ENCODE measurements at regions not wholly inside any gene's neighbourhood (a gene's known extent, or its start where the extent isn't known, plus 50 kb on each side); places are given as distances from the start of the nearest gene placed in this dataset.

GRCh38 chr6:6497541-6497940, 91.0 kb upstream of the LY86 start:
- TF ChIP-seq CTCF (IDR thresholded peaks at IDR 0.05; ENCODE audit: partially characterized antibody, unreplicated experiment), result no peak
- Mint-ChIP-seq H3K4me1 (ENCODE audit: low read depth, unreplicated experiment) (no peaks in the 10 kb centered on the region), H3K4me3 (ENCODE audit: unreplicated experiment) (no peak overlapping the region), H3K36me3 (ENCODE audit: unreplicated experiment) (no peaks in the 10 kb centered on the region), H3K27me3 (ENCODE audit: unreplicated experiment) (no peaks in the 10 kb centered on the region), H3K9me3 (ENCODE audit: unreplicated experiment) (peaks cover 2% of the 10 kb centered on the region), H3K27ac (ENCODE audit: unreplicated experiment) (no peak overlapping the region)
- DNase-seq, result no peak

GRCh38 chr6:6497976-6498375, 90.5 kb upstream of the LY86 start:
- Mint-ChIP-seq H3K9me3 (ENCODE audit: unreplicated experiment) (peaks cover 2% of the 10 kb centered on the region), H3K4me3 (ENCODE audit: unreplicated experiment) (no peak overlapping the region), H3K36me3 (ENCODE audit: unreplicated experiment) (no peaks in the 10 kb centered on the region), H3K27me3 (ENCODE audit: unreplicated experiment) (no peaks in the 10 kb centered on the region), H3K4me1 (ENCODE audit: low read depth, unreplicated experiment) (no peaks in the 10 kb centered on the region), H3K27ac (ENCODE audit: unreplicated experiment) (no peak overlapping the region)
- DNase-seq, result no peak
- TF ChIP-seq CTCF (IDR thresholded peaks at IDR 0.05; ENCODE audit: partially characterized antibody, unreplicated experiment), result no peak

DNA sequence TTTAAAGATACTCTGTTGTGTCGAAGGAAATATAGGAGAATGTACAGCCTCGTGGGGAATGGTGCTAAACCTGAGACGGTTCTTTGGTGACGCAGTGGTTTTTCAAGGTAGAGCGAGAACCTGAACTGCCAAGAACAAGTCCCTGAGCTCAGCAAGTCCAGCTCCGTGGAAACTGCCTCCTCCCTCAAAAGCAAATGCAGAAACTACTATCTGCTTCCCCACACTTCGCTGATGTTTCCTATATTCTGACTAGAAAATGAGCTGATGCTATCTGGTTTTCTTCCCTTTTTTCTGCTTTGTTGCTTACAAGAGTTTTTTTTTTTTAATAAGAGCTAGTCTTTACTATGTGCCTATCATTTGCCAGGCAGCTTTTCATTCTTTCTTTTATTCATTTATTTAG, 85.3 kb upstream of the LY86 start:
- Mint-ChIP-seq H3K9me3 (ENCODE audit: unreplicated experiment) (no peaks in the 10 kb centered on the region), H3K27ac (ENCODE audit: unreplicated experiment) (no peak overlapping the region), H3K27me3 (ENCODE audit: unreplicated experiment) (peaks cover 2% of the 10 kb centered on the region), H3K4me1 (ENCODE audit: low read depth, unreplicated experiment) (no peaks in the 10 kb centered on the region), H3K36me3 (ENCODE audit: unreplicated experiment) (no peaks in the 10 kb centered on the region), H3K4me3 (ENCODE audit: unreplicated experiment) (no peak overlapping the region)
- TF ChIP-seq CTCF (IDR thresholded peaks at IDR 0.05; ENCODE audit: partially characterized antibody, unreplicated experiment), result no peak
- no peak for DNase-seq

DNA sequence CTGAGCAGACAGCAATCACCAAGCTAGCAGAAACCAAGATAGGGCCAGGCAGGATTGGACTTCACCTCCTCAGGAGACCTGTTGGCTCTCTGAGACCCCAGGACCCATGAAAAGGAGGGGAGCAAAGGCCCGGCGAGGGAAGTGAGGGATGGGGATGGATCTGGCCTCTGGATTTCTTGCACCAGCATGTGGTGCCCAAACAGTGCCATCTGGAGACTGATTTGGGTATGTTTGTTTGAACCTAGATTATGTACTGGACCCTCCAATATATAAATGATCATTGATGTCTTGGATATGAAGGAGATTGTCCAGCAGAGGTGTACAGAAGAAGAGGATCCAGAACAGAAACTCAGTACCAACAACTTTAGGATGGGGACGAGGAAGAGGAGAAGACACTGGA, 83.4 kb upstream of the LY86 start:
- no peaks in the 10 kb centered on the region for H3K4me1 Mint-ChIP-seq (ENCODE audit: low read depth, unreplicated experiment)
- DNase-seq, result no peak
- peaks cover 2% of the 10 kb centered on the region for H3K27me3 Mint-ChIP-seq (ENCODE audit: unreplicated experiment)
- TF ChIP-seq CTCF (IDR thresholded peaks at IDR 0.05; ENCODE audit: partially characterized antibody, unreplicated experiment), result no peak
- no peak overlapping the region for H3K27ac Mint-ChIP-seq (ENCODE audit: unreplicated experiment)
- H3K36me3 Mint-ChIP-seq (ENCODE audit: unreplicated experiment), result no peaks in the 10 kb centered on the region
- no peaks in the 10 kb centered on the region for H3K9me3 Mint-ChIP-seq (ENCODE audit: unreplicated experiment)
- H3K4me3 Mint-ChIP-seq (ENCODE audit: unreplicated experiment), result no peak overlapping the region

DNA sequence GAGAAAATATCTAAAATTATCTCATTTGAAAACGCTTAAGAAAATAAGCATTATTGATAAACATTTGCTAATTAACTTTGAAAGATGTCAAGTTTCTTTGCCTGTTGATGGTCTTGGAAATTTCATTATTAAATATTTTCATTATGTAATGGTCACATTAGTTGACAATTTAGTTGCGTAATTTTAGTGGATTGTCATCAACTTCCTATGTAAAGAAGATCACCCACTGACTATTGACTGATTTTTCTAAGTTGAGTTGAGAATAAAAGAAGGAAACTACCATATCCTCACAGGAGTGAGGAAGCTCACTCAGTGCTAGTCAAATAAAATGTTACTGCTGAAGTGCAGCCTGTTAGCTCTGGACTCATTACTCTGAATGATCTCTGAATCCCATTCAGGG, 79.9 kb upstream of the LY86 start:
- H3K4me1 Mint-ChIP-seq (ENCODE audit: low read depth, unreplicated experiment), result no peaks in the 10 kb centered on the region
- H3K4me3 Mint-ChIP-seq (ENCODE audit: unreplicated experiment), result no peak overlapping the region
- TF ChIP-seq CTCF (IDR thresholded peaks at IDR 0.05; ENCODE audit: partially characterized antibody, unreplicated experiment), result no peak
- H3K27ac Mint-ChIP-seq (ENCODE audit: unreplicated experiment), result no peak overlapping the region
- no peak for DNase-seq
- H3K36me3 Mint-ChIP-seq (ENCODE audit: unreplicated experiment), result no peaks in the 10 kb centered on the region
- H3K9me3 Mint-ChIP-seq (ENCODE audit: unreplicated experiment), result no peaks in the 10 kb centered on the region
- peaks cover 2% of the 10 kb centered on the region for H3K27me3 Mint-ChIP-seq (ENCODE audit: unreplicated experiment)

All from glutamatergic neuron (in vitro differentiated cells).